Tibial nerve (tissue), 3 donors: ENCODE measurements at regions not wholly inside any gene's neighbourhood (a gene's known extent, or its start where the extent isn't known, plus 50 kb on each side); places are given as distances from the start of the nearest gene placed in this dataset.

Source experiments
- CTCF ChIP-seq, 5 experiments: fragments of 200-600 bp in 3 of 5; fragments of 450-650 bp in 2 of 5; sonication (generic) in 3 of 5; IDR thresholded peaks; one replicate each; pipeline ENCODE4 v1.5.1; 2016 to 2019; ENCODE audit warnings: antibody characterized with exemption in 5 of 5, mild to moderate bottlenecking in 3 of 5, moderate library complexity in 2 of 5
- POLR2A ChIP-seq, 2 donors: fragments of 450-650 bp; IDR thresholded peaks; one replicate each; pipeline ENCODE4 v1.6.1; 2017; ENCODE audit warnings: antibody characterized with exemption in 2 of 2, mild to moderate bottlenecking in 2 of 2, moderate library complexity in 2 of 2

- TF ChIP-seq CTCF (IDR thresholded peaks at IDR 0.05) (no peak), POLR2A (IDR thresholded peaks at IDR 0.05) (no peak)
Observed at GRCh38 chr1:5430911-5431697, 561.1 kb downstream of the NPHP4 start.
